ENCODE measurements at regions not wholly inside any gene's neighbourhood (a gene's known extent, or its start where the extent isn't known, plus 50 kb on each side); places are given as distances from the start of the nearest gene placed in this dataset.

- TF ChIP-seq FOXP2 (optimal IDR thresholded peaks at IDR 0.05; ENCODE audit: borderline replicate concordance, extremely low read depth, extremely low read length, insufficient read depth) (no peak), POLR2AphosphoS5 (IDR thresholded peaks at IDR 0.05; ENCODE audit: low read depth, low read length) (no peak), REST (IDR thresholded peaks at IDR 0.05; ENCODE audit: insufficient read depth in 1 of 2, low read depth in 2 of 2, low read length in 2 of 2) (no peak), TAF1 (IDR thresholded peaks at IDR 0.05; ENCODE audit: borderline replicate concordance, insufficient read depth, low read length) (no peak), SIN3A (IDR thresholded peaks at IDR 0.05; ENCODE audit: borderline replicate concordance, insufficient read depth, low read length) (no peak)
Measured at GRCh38 chr10:57963546-57963945, 304.1 kb downstream of the IPMK start.

- TF ChIP-seq REST (IDR thresholded peaks at IDR 0.05; ENCODE audit: insufficient read depth in 1 of 2, low read depth in 2 of 2, low read length in 2 of 2) (no peak), SIN3A (IDR thresholded peaks at IDR 0.05; ENCODE audit: borderline replicate concordance, insufficient read depth, low read length) (no peak), POLR2AphosphoS5 (IDR thresholded peaks at IDR 0.05; ENCODE audit: low read depth, low read length) (no peak), FOXP2 (optimal IDR thresholded peaks at IDR 0.05; ENCODE audit: borderline replicate concordance, extremely low read depth, extremely low read length, insufficient read depth) (no peak), TAF1 (IDR thresholded peaks at IDR 0.05; ENCODE audit: borderline replicate concordance, insufficient read depth, low read length) (no peak)
Measured at GRCh38 chr10:57962839-57963238, 304.9 kb downstream of the IPMK start.

GRCh38 chr10:57961487-57961886, 306.2 kb downstream of the IPMK start:
- no peak for TF ChIP-seq POLR2AphosphoS5 (IDR thresholded peaks at IDR 0.05; ENCODE audit: low read depth, low read length)
- no peak for TF ChIP-seq TAF1 (IDR thresholded peaks at IDR 0.05; ENCODE audit: borderline replicate concordance, insufficient read depth, low read length)
- no peak for TF ChIP-seq FOXP2 (optimal IDR thresholded peaks at IDR 0.05; ENCODE audit: borderline replicate concordance, extremely low read depth, extremely low read length, insufficient read depth)
- TF ChIP-seq SIN3A (IDR thresholded peaks at IDR 0.05; ENCODE audit: borderline replicate concordance, insufficient read depth, low read length), result no peak
- TF ChIP-seq REST (IDR thresholded peaks at IDR 0.05; ENCODE audit: insufficient read depth in 1 of 2, low read depth in 2 of 2, low read length in 2 of 2), result no peak

GRCh38 chr10:57960406-57960805, 307.3 kb downstream of the IPMK start:
- no peak for TF ChIP-seq FOXP2 (optimal IDR thresholded peaks at IDR 0.05; ENCODE audit: borderline replicate concordance, extremely low read depth, extremely low read length, insufficient read depth)

GRCh38 chr10:57959318-57960006, 308.2 kb downstream of the IPMK start:
- TF ChIP-seq REST (IDR thresholded peaks at IDR 0.05; ENCODE audit: insufficient read depth in 1 of 2, low read depth in 2 of 2, low read length in 2 of 2) (no peak), SIN3A (IDR thresholded peaks at IDR 0.05; ENCODE audit: borderline replicate concordance, insufficient read depth, low read length) (no peak), FOXP2 (optimal IDR thresholded peaks at IDR 0.05; ENCODE audit: borderline replicate concordance, extremely low read depth, extremely low read length, insufficient read depth) (no peak), POLR2AphosphoS5 (IDR thresholded peaks at IDR 0.05; ENCODE audit: low read depth, low read length) (no peak), TAF1 (IDR thresholded peaks at IDR 0.05; ENCODE audit: borderline replicate concordance, insufficient read depth, low read length) (no peak)

Measured in PFSK-1 (cell line).